ENCODE measurements at regions not wholly inside any gene's neighbourhood (a gene's known extent, or its start where the extent isn't known, plus 50 kb on each side); places are given as distances from the start of the nearest gene placed in this dataset.

DNA sequence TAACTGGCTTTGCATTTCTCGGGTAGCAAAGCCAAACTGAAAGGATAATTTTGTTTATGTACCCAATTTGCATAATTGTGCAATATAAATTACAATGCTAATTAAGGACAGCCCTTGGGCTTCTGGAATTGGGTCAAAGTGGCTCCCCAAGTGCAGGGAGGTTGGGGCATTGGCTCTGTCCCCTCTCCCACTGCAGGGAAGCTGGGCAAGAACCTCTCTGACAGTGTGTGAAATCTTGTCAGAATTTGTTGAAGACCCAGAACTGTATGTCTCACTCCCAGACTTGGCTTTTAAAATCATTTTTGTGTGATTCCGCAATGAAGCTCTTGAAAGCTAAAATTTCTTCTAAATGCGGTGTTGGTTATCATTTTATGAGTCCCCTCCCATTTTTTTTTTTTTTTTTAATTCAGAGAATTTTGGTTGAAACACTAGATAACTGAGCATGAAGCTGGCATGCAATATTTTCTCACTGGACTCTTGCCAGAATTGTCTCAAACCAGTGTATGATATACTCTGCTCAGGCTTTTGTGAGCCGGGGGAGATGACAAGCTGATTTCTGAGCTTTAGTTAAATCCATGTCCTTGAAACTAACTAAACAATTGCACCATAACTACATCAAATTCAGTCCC, 878.9 kb upstream of the CXADR start:
- DNase-seq (ENCODE audit: low read depth), result no peak

GRCh38 chr21:16634515-16634914, 878.3 kb upstream of the CXADR start:
- no peak for DNase-seq (ENCODE audit: low read depth)

DNA sequence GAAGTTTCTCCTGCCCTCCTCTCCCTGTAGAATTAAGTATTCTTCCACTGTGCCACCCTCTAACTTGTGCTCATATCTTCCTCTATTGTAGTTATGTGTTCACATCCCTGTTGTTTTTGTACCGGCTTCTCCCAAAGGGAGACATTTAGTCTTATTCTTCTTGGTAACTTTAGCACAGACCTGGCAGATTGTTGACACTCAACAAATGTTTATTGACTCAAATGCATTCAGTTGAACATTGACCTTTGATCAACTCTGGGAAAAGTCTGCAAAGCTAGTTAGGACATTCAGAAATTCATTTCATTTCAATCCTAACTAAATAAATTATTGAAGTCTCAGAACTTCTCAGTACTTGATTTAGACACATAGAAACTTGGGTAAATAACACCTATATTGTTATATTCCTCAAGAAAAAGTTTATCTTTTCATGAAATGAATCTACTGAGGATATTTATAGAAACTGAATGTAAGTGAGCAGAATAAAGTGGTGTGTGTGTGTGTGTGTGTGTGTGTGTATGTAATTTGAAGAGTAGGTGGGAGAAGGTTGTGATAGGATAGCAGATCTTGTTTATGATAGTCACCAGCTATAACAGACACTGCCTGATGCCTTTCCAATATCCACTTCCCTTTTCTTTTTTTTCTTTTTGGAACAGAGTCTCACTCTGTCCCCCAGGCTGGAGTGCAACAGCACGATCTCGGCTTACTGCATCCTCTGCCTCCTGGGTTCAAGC, 872.4 kb upstream of the CXADR start:
- DNase-seq (ENCODE audit: low read depth), result no peak

DNA sequence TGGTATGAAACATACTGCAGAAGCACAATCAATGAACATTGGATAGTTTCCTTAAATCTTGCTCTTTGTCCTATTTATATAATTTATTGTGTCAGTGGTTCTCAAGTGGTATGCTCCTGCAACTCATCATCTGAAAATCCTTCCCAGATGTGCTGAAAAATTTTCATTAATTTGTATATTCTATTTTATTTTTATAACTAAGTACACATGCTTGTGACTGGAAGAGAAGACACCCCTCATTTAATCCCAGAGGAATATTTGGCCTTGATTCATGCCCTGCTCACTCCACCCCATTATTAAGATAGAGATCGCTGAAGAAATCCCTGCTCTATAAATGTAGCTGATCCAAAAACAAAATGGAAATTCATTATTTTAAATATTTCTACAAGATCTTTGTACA, 870.5 kb upstream of the CXADR start:
- DNase-seq (ENCODE audit: low read depth), result peak; percentile 14

DNA sequence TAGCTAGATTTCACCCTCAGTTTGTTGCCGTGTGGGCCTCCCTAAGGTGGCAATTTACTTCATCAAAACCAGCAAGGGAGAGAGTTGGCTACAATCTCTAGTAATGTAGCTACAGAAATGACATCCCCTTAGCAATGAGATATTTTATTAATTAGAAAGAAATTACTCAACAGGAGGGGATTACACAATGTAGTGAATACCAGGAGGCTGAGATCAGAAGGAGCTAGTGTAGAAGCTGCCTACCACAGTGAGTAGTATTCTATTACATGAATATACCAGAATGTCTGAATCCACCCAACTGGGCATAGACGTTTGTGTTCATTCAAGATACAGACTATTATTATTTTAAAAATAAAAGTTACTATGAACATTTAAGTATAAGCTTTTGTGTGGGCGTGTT, 868.2 kb upstream of the CXADR start:
- DNase-seq (ENCODE audit: low read depth), result no peak

- no peak for DNase-seq (ENCODE audit: low read depth)
Observed at GRCh38 chr21:16650714-16651366, 862.0 kb upstream of the CXADR start.

DNA sequence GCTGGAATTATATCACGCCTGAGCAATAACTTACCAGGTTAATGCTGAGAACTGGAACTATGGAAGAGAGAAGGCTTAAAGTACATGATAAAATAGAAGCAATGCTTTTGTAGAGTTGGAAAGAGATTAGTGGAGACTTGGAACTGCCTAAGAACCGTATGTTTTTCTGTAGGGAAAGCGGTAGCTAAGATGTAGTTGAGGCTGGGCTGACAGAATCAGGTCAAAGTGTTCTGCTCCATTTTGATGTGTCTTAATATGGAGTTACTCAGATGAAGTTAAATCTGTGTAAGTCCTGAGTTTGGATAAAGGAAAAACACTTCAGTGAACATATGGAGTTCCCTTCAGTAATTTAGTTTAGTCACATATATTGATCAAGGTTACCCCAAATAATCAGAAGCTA, 860.9 kb upstream of the CXADR start:
- DNase-seq (ENCODE audit: low read depth), result no peak

GRCh38 chr21:16663436-16663835, 849.4 kb upstream of the CXADR start:
- no peak for DNase-seq (ENCODE audit: low read depth)

DNA sequence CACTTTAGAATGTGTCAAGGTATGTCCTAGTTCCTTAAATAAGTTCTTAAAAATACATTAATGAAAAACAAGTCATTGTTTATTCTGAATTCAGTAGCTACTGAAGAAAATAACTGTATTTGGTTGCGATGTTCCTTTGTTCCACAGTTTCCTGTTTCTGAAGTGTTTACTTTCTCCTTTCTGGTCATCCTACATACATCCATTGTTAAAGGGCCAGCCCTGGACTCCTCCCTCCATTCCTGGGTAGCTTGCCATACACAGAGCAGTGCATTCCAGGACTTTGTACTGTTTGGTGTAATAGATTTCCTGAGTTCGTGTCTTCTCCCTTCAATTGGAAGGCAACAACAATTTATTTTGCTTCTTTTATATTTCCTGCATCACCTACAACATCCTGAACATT, 845.4 kb upstream of the CXADR start:
- no peak for DNase-seq (ENCODE audit: low read depth)

- no peak for DNase-seq (ENCODE audit: low read depth)
Observed at GRCh38 chr21:16674949-16675348, 837.9 kb upstream of the CXADR start.

DNA sequence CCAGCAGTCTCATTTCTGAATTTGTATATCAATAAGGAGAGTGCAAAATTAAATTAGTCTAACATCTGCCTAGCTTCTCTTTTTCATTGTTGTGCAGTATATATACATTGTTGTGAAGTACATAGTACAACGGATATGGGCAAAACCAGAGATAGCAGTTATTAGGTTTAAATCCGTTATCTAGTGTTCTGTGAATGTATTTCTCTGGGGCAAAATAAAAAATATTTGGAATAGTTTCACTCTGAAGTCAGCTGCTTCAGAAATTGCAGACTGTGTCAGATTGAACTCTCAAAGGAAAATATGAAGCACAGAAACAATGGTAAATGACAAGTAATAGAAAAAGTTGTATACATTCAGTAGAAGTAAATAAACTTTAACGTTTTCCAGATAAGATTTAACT, 836.5 kb upstream of the CXADR start:
- DNase-seq (ENCODE audit: low read depth), result no peak

- DNase-seq (ENCODE audit: low read depth), result no peak
Observed at GRCh38 chr21:16678429-16679160, 834.2 kb upstream of the CXADR start.

- no peak for DNase-seq (ENCODE audit: low read depth)
Observed at GRCh38 chr21:16695074-16695473, 817.8 kb upstream of the CXADR start.

DNA sequence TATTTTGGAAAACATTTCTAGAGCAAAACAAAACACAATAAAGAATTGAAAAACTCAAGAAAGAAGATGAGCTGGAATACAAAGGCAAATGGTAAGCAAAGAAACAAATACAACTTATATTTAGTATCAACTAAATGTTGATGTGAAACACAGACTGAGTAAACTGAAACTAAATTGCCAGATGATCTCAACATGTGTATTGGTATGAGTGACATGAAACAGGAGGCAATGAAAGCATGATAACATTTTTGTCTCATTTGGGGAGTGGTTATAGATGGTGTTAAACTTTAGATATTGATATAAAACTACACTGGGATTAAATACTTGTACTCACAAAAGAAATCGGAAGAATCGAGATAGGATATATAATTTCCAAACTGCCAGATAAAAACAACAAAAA, 805.6 kb upstream of the CXADR start:
- no peak for DNase-seq (ENCODE audit: low read depth)

DNA sequence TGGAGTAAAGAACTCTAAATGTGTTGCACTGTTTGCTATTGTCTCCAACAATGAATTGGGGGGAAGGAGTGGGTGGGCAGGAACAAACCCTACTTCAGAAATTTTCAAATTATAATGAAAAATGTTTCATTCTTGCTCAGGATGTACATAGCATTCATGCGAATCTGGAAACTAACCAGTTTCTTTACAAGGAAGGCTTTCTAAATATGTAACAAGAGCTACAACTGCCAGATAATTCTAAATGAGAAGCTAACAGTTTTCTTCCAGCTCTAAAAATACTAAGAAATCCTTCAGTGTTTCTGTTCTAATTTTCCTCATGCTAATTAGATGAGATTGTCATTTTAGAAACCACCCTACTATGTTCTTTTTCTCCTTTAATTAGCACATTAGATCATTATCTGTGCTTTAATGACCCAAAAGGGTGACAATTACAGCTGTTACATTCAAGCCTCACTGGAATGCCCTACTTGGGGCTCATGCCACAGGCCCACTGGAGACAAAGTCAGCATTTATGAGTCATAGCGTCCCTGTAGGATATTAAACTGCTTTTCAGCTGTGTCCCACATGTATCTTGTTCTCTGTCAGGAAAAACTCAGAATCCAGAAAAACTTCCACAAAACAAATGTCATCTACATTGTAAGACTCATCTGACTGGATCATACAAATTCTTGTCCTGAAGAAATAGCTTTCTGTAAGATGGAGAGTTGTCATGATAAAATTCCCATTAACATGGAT, 804.6 kb upstream of the CXADR start:
- no peak for DNase-seq (ENCODE audit: low read depth)

GRCh38 chr21:16709866-16710550, 802.8 kb upstream of the CXADR start:
- peak; percentile 75 for DNase-seq (ENCODE audit: low read depth)

- DNase-seq (ENCODE audit: low read depth), result no peak
Observed at GRCh38 chr21:16711757-16712156, 801.1 kb upstream of the CXADR start.

- DNase-seq (ENCODE audit: low read depth), result no peak
Observed at GRCh38 chr21:16713331-16714117, 799.3 kb upstream of the CXADR start.

- DNase-seq (ENCODE audit: low read depth), result no peak
Observed at GRCh38 chr21:16740511-16740910, 772.3 kb upstream of the CXADR start.

GRCh38 chr21:16741141-16741665, 771.6 kb upstream of the CXADR start:
- DNase-seq (ENCODE audit: low read depth), result peak; percentile 51

All from forelimb muscle (tissue), 1 donor.